K562 (cell line): ENCODE measurements at regions not wholly inside any gene's neighbourhood (a gene's known extent, or its start where the extent isn't known, plus 50 kb on each side); places are given as distances from the start of the nearest gene placed in this dataset.

ENCODE experiments used
- ATAC-seq: fragments of 200-7000 bp; cut with Tn5 transposase; 3 replicates; pipeline ENCODE4 v1.9.1; 2020; ENCODE audit warnings: moderate library complexity
- BruUV-seq: library from RNA; stranded (reverse); fragments of 400-500 nt; replicated peaks from 2 replicates; lab custom pipeline; 2021; lab: Mats Ljungman, UMichigan
- CTCF ChIA-PET: fragments of 300-600 bp; formaldehyde crosslinking; extraction: SDS; loops from one replicate; lab custom pipeline; 2021; ENCODE audit warnings: low intra/inter-chr PET ratio; lab: Yijun Ruan, JAX
- POLR2A ChIA-PET: fragments of 300-600, 350-650 bp; sonication (Branson Sonifier 250); formaldehyde crosslinking; extraction: SDS; loops from one replicate; lab custom pipeline; 2021; ENCODE audit warnings: antibody characterized with exemption, inconsistent platforms; lab: Yijun Ruan, JAX
- DNase-seq, 4 experiments: peaks; one replicate each; pipeline versions ENCODE4 v3.0.0 to v3.0.0-alpha.2; 2011 to 2018; ENCODE audit warnings: low spot score in 3 of 4, mixed read lengths in 3 of 4; ENCODE audit errors: extremely low read depth in 1 of 4
- FAIRE-seq: peaks from 2 replicates; lab custom pipeline; 2011; peaks lifted over from hg19 to GRCh38; lab: Jason Lieb, UNC
- H2AFZ ChIP-seq: 2 replicates; pipeline ENCODE4 v1.6.0; 2011; ENCODE audit warnings: low read depth, low read length, control low read depth, inconsistent platforms
- H3K27ac ChIP-seq: fragments of 200-600 bp; 3 replicates; pipeline ENCODE4 v1.8.0; 2011; ENCODE audit warnings: low read depth, mild to moderate bottlenecking, control low read depth, inconsistent platforms, low read length, moderate library complexity, mixed read lengths; ENCODE audit errors: extremely low read depth
- H3K27me3 ChIP-seq, 2 experiments: fragments of 300-600 bp in 1 of 2; 2 replicates in 1 of 2; 3 replicates in 1 of 2; pipeline versions ENCODE4 v1.6.0 to v1.8.0; 2011; ENCODE audit warnings: inconsistent platforms in 2 of 2, low read length in 2 of 2, mild to moderate bottlenecking in 1 of 2, mixed read lengths in 1 of 2, moderate library complexity in 1 of 2; ENCODE audit not compliant: control insufficient read depth in 2 of 2, insufficient read depth in 2 of 2
- H3K36me3 ChIP-seq: fragments of 300-600 bp; 3 replicates; pipeline ENCODE4 v1.8.0; 2011; ENCODE audit warnings: mild to moderate bottlenecking, low read length, inconsistent platforms; ENCODE audit not compliant: control insufficient read depth, insufficient read depth
- H3K4me1 ChIP-seq, 2 experiments: fragments of 200-600 bp in 1 of 2; replicated peaks in 1 of 2; 2 replicates in 1 of 2; 3 replicates in 1 of 2; pipeline versions ENCODE4 v1.5.1 to v1.8.0; 2011; ENCODE audit warnings: inconsistent platforms in 2 of 2, low read length in 2 of 2, mild to moderate bottlenecking in 1 of 2, mixed read lengths in 1 of 2, moderate library complexity in 1 of 2; ENCODE audit not compliant: control insufficient read depth in 2 of 2, insufficient read depth in 2 of 2
- H3K4me2 ChIP-seq: 2 replicates; pipeline ENCODE4 v1.6.1; 2011; ENCODE audit warnings: low read length, control low read depth, inconsistent platforms, mixed read lengths; ENCODE audit not compliant: insufficient read depth
- H3K4me3 ChIP-seq: fragments of 200-600 bp; sonication (generic), shearing (Covaris generic); 2 replicates; pipeline ENCODE4 v1.5.1; 2016; ENCODE audit warnings: control low read depth, inconsistent platforms
- H3K79me2 ChIP-seq: fragments of 200-600 bp; 3 replicates; pipeline ENCODE4 v1.8.0; 2011; ENCODE audit warnings: low read length, inconsistent platforms; ENCODE audit not compliant: control insufficient read depth, insufficient read depth
- H3K9ac ChIP-seq, 2 experiments: 2 replicates each; pipeline versions ENCODE4 v1.6.0 to v1.6.1; 2011; ENCODE audit warnings: low read depth in 2 of 2, low read length in 2 of 2, control low read depth in 1 of 2, inconsistent platforms in 1 of 2, mild to moderate bottlenecking in 1 of 2, mixed read lengths in 1 of 2; ENCODE audit not compliant: insufficient read depth in 1 of 2
- H3K9me1 ChIP-seq: one replicate; pipeline ENCODE4 v1.6.0; 2011; ENCODE audit warnings: inconsistent platforms, mild to moderate bottlenecking, low read length, moderate library complexity; ENCODE audit not compliant: control insufficient read depth, insufficient read depth
- H3K9me3 ChIP-seq: replicated peaks from 2 replicates; pipeline ENCODE4 v1.5.1; 2011; ENCODE audit warnings: low read depth, low read length, inconsistent platforms; ENCODE audit not compliant: control insufficient read depth, insufficient read depth
- H4K20me1 ChIP-seq: replicated peaks from 2 replicates; pipeline ENCODE4 v1.6.1; 2011; ENCODE audit warnings: low read length, inconsistent platforms, mixed read lengths; ENCODE audit not compliant: control insufficient read depth, insufficient read depth
- CUX1 ChIP-seq: fragments of 200-800 bp; sonication (Bioruptor generic); IDR thresholded peaks from 2 replicates; pipeline ENCODE4 v1.6.1; 2016; ENCODE audit warnings: missing genetic modification characterization, missing compliant biosample characterization
- FUS ChIP-seq: fragments of 200-400 bp; formaldehyde crosslinking; optimal IDR thresholded peaks from 2 replicates; pipeline ENCODE3; 2017; ENCODE audit warnings: low read depth, low read length
- HDGF ChIP-seq: fragments of 450-650 bp; IDR thresholded peaks from 2 replicates; pipeline ENCODE4 v1.6.1; 2016
- JUND ChIP-seq, 2 experiments: IDR thresholded peaks; 2 replicates in 1 of 2; 3 replicates in 1 of 2; pipeline ENCODE4 v1.6.1; 2011; ENCODE audit warnings: borderline replicate concordance in 2 of 2, low read depth in 2 of 2, low read length in 2 of 2, improper control_type of control experiment in 1 of 2, missing biosample characterization in 1 of 2, missing genetic modification characterization in 1 of 2, missing genetic modification reagents in 1 of 2
- MCM3 ChIP-seq: fragments of 450-650 bp; IDR thresholded peaks from 2 replicates; pipeline ENCODE4 v1.6.1; 2016
- RBM22 ChIP-seq: fragments of 200-400 bp; formaldehyde crosslinking; IDR thresholded peaks from 2 replicates; pipeline ENCODE4 v1.6.1; 2018; ENCODE audit warnings: low read length, low read depth; ENCODE audit not compliant: poor library complexity, severe bottlenecking
- SMARCC2 ChIP-seq: fragments of 450-650 bp; IDR thresholded peaks from 2 replicates; pipeline ENCODE4 v1.6.1; 2017; ENCODE audit warnings: antibody characterized with exemption, moderate library complexity, mild to moderate bottlenecking, low read depth
- SREBF1 ChIP-seq: fragments of 150-350 bp; IDR thresholded peaks from 2 replicates; pipeline ENCODE4 v1.6.1; 2014; ENCODE audit warnings: antibody characterized with exemption, low read depth, low read length, borderline replicate concordance
- STAT5B ChIP-seq: fragments of 250-450 bp; sonication (Bioruptor Pico); IDR thresholded peaks from 2 replicates; pipeline ENCODE4 v1.8.0; 2021; ENCODE audit warnings: mild to moderate bottlenecking, inconsistent platforms
- TAF7 ChIP-seq: fragments of 450-650 bp; IDR thresholded peaks from 2 replicates; pipeline ENCODE4 v1.6.1; 2016; ENCODE audit warnings: missing genetic modification characterization, missing compliant biosample characterization
- ZFP36 ChIP-seq: fragments of 150-350 bp; IDR thresholded peaks from 2 replicates; pipeline ENCODE4 v1.6.1; 2018; ENCODE audit warnings: low read length, low read depth; ENCODE audit not compliant: partially characterized antibody
- ZNF212 ChIP-seq: fragments of 450-650 bp; formaldehyde crosslinking; IDR thresholded peaks from 2 replicates; pipeline ENCODE4 v1.4.0; 2020; ENCODE audit warnings: mild to moderate bottlenecking
- ZNF444 ChIP-seq: fragments of 250-450 bp; sonication (Bioruptor Pico); IDR thresholded peaks from 2 replicates; pipeline ENCODE4 v1.4.0; 2020; ENCODE audit warnings: mild to moderate bottlenecking, moderate library complexity
- WGBS: fragments of 100-300 bp; shearing (Covaris generic); methylation state at CpG from one replicate; pipeline ENCODE4 v1.1.6; 2016; ENCODE audit warnings: low coverage, mixed read lengths; ENCODE audit not compliant: insufficient coverage; ENCODE audit errors: missing lambda C conversion rate; 5-methylcytosine and 5-hydroxymethylcytosine counted together
- in situ Hi-C: fragments of 300-500 bp; cut with MboI; formaldehyde crosslinking; loops from 4 replicates; pipeline ENCODE4 v1.15.0; 2018; ENCODE audit warnings: inconsistent platforms, mixed read lengths
- intact Hi-C: fragments of 100-400 bp; cut with micrococcal nuclease; formaldehyde crosslinking; loops from 2 replicates; pipeline ENCODE4 v1.14.2; 2022
- TF ChIP-seq, protein P1 (sequence below): fragments of 250-450 bp; sonication (Bioruptor Pico); IDR thresholded peaks from 2 replicates; pipeline ENCODE4 v1.4.0; 2020; ENCODE audit warnings: mild to moderate bottlenecking, moderate library complexity

GRCh38 chr6:12555267-12555666 lies 161.3 kb upstream of the PHACTR1 start:
- no peaks in the 10 kb centered on the region for H3K4me1 ChIP-seq
- H3K27me3 ChIP-seq: no peaks in the 10 kb centered on the region
- H2AFZ ChIP-seq: no peak overlapping the region
- POLR2A ChIA-PET: no interaction called here
- DNase-seq: no peak
- 0% methylated on average over 2 of the region's 2 CpGs for WGBS
- H3K4me2 ChIP-seq: no peak overlapping the region
- no peaks in the 10 kb centered on the region for H3K9me1 ChIP-seq
- H3K9me3 ChIP-seq: 0 out of 2 replicates have a peak, but pooled peaks cover 2% of the 10 kb centered on the region
- no peak overlapping the region for H3K27ac ChIP-seq
- no peak for ATAC-seq
- no peak for FAIRE-seq
- BruUV-seq: no TSS peak
- CTCF ChIA-PET: no interaction called here
- in situ Hi-C loops (no loop called here), intact Hi-C loops (no loop called here)
- H3K36me3 ChIP-seq: no peaks in the 10 kb centered on the region
- H4K20me1 ChIP-seq: no peaks in the 10 kb centered on the region
- no peak overlapping the region for H3K9ac ChIP-seq
- H3K4me3 ChIP-seq: no peak overlapping the region
- H3K79me2 ChIP-seq: no peaks in the 10 kb centered on the region
- TF ChIP-seq HDGF (no peak), TAF7 (tag) (no peak), ZNF212 (CRISPR knock-in tag) (no peak), RBM22 (no peak), CUX1 (CRISPR knock-in tag) (no peak), ZFP36 (no peak), SMARCC2 (no peak), SREBF1 (no peak), FUS (no peak), ZNF444 (CRISPR knock-in tag) (no peak), STAT5B (no peak), JUND (IDR thresholded peaks at IDR 0.05; ENCODE audit: borderline replicate concordance, low read depth, low read length) (no peak), JUND (tag; IDR thresholded peaks at IDR 0.05; ENCODE audit: borderline replicate concordance, low read depth, low read length) (no peak), MCM3 (no peak)
- TF ChIP-seq, protein P1, sequence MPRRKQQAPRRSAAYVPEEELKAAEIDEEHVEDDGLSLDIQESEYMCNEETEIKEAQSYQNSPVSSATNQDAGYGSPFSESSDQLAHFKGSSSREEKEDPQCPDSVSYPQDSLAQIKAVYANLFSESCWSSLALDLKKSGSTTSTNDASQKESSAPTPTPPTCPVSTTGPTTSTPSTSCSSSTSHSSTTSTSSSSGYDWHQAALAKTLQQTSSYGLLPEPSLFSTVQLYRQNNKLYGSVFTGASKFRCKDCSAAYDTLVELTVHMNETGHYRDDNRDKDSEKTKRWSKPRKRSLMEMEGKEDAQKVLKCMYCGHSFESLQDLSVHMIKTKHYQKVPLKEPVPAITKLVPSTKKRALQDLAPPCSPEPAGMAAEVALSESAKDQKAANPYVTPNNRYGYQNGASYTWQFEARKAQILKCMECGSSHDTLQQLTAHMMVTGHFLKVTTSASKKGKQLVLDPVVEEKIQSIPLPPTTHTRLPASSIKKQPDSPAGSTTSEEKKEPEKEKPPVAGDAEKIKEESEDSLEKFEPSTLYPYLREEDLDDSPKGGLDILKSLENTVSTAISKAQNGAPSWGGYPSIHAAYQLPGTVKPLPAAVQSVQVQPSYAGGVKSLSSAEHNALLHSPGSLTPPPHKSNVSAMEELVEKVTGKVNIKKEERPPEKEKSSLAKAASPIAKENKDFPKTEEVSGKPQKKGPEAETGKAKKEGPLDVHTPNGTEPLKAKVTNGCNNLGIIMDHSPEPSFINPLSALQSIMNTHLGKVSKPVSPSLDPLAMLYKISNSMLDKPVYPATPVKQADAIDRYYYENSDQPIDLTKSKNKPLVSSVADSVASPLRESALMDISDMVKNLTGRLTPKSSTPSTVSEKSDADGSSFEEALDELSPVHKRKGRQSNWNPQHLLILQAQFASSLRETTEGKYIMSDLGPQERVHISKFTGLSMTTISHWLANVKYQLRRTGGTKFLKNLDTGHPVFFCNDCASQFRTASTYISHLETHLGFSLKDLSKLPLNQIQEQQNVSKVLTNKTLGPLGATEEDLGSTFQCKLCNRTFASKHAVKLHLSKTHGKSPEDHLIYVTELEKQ (CRISPR knock-in tag): no peak
